ENCODE measurements at regions not wholly inside any gene's neighbourhood (a gene's known extent, or its start where the extent isn't known, plus 50 kb on each side); places are given as distances from the start of the nearest gene placed in this dataset.
A peak's percentile ranks its signal among the peaks of the same experiment; 100 is the strongest.

DNA sequence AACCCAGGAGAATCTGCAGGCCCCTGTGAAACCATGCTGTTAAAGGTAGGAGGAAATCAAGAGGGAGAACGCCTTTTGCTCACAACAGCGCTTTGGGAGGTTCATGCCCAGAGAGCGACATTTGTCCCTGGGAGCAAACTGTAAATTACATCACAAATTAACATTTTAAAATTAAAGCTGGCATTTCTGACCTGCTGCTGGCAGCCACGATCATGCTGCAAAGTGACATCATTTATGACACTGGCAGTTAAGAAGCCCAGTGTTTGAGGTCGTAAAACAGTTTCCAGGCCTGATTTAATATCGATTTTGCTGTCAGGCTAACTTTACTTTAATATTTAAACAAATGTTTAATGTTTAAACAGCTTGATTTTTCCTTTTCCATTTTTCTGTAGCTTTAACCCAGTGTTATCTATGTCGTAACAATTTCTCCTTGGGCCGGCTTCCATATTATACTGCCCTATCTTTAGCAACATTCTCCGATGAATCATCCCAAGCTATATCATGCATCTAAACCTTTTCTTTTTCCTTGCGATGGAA, 86.5 kb upstream of the NPVF start:
- no peak for DNase-seq

DNA sequence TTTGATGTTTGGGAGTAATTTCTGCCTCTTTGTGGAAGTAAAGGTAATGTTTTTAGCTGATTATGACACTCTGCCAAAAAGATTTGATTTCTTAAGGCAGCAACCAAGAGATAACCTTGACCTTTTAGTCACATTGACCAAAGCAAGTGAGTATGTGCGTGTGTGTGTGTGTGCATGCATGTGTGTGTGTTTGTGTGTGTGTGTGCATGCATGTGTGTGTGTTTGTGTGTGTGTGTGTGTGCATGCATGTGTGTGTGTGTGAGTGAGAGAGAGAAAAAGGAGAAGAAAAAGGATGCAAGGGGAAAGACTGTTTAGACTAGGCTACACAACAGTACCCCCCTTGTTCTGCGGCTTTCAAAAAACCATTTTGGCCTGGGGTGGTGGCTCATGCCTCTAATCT, 88.1 kb upstream of the NPVF start:
- DNase-seq = no peak

DNA sequence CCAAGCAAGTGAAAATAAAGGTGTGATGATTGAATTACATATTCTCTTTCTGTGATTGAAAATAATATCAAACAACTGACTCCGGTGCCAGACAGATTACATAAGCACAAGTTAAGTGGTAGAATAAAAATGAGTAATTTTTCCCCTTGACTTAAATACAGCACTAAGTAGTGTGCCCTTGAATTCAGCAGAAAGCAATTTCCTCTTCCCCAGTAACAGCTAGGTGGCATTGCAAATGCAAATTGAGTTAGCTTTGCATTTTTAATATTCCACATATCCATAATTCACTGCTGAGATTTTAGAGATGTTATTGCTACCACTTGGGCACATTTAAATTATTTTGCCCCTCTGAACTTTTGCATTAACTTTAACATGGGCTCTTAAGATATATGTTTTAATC, 89.8 kb upstream of the NPVF start:
- DNase-seq = no peak

DNA sequence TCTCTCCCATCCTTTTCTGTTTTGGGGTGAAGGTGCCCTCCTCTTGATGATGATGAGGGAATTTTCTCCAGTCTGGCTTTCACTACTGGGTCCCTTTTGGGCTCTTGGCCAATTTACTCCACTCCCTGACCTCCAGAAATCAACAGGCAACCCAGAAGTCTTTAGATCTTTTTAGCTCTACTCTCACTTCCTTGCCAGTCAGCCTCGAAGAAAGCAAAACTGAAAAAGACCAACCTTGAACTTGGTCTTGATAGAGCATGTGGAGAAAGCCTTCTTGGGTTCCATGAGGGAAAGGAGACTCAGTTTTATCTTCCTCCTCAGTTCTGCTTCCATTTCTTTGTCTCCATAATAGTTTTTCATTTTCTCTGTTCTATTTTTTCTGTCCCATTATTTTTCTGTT, 91.4 kb upstream of the NPVF start:
- DNase-seq = no peak

DNA sequence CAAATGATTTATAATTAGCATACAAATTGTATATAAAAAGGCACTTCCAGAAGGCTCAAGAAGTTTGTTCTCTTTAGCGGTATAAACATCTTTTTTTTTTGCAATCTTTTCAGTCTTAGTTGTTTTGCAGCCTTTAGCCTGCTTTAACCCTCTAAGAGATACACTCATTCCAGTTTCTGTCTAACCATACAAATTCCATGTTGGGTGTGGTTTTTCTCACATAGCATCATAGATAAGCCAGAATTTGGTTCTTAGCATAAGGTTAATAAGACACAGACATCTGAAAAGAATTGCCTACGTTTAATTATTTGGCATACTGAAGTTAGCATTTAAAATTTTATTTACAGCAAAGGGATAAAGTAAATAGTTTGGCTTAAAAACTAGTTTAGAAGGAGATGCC, 92.5 kb upstream of the NPVF start:
- no peak for DNase-seq

DNA sequence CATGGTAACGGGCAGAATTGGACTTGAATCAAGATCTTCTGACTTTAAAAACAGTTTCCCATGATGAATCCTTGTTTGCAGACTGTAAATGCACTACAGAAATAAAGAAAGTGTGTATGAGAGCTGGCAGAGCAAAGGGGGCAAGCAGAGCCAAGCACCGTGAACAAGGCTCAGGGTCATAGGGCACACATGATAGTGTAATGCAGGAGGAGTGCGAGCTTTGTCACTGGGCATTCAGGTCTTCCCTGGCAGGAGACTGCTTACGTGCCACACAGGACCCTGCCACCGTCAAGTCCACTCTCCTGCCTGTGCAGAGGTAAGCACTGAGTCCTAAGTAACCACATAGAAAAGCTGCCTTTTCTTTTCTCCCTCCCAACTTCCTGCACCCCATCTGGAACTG, 93.1 kb upstream of the NPVF start:
- DNase-seq = no peak

DNA sequence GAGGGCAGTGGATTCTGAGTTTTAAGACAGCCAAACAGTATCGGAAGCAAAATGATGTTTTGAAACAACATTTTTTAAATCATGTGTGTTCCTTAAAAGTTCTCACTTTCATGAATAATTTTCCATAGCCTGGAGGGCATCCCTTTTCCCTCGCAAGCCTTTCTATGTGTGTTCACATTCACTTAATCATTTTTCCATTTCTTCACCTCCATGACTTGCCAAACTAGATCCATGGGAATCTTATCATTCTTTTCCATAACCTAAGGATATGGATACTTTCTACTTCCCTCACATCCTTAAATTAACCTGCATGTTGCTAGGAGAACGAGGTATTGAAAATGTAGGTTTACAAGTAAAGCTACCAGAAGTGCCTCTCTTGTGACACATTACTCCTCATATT, 94.2 kb upstream of the NPVF start:
- DNase-seq = no peak

DNA sequence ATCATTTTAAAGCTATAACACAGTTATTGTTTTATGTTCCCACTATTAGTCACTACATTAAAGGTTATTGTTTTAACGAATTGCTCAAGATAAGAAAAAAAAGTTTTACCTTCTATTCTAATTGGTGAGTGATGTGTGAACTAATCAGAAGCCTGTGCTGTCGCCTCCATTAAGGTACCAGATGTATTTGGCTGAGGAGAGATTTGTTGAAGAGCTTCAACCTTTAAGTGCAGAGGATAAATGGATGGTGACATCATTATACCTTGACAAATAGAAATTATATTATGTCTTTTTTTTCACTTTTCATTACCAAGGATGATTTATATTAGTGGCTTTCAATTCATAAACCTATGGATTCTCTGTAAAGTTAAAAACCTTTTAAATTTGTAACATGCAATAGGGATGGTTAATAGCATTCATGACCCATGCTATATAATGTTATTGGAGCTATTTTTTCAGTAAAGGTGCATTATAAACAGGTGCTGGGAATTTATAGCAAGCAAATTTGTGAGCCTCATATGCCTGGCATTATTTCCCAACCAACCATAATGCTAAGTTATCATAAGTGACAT, 97.0 kb upstream of the NPVF start:
- DNase-seq = no peak

DNA sequence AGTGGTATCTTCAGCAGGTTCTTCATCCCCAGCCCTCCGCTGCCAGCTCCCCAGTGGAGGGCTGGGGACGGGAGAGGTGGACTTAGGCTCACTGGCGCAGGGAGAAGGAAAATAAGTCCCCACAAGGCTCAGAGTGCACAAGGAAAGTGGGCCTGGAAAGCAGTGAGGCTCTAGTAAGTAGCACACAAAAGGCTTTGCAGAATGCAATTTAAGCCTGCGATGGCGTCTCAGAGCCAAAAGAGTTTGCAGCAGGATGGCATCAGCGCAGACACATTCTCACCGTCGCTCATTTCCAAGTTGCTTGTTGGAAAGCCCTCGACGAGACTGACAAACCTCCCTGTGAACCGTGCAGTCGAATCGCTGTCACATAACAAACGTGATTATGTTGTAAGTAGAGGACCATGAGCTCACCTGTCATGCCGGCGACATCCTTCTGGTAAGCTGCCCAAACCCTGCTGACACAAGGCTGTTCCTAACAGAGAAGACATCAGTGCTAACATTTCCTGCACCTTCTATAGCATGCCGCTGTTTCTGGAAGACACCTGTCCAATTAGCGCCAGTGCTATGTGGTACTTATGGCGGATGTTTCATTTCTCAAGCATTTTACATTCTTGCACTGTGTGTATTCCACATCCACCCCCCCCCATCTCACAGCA, 98.3 kb upstream of the NPVF start:
- DNase-seq = no peak

DNA sequence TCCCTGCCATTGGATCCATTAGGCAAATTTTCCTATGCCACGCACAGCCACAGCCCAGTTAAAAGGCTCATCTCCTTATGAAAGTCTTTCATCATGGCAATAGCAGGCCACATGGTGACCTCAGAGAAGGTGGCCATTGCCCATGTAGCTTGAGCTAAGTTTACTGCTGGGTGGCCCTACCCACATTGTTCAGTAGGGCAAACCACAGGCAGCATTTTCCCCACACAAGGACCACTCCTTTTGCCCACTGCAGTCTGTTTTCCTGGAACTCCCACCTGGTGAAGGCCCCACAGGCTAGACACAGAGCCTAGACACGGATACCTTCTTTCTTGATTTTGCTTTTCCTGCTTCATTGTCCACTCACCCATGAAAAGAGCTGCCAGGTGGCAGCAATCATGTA, 101.5 kb upstream of the NPVF start:
- no peak for DNase-seq

DNA sequence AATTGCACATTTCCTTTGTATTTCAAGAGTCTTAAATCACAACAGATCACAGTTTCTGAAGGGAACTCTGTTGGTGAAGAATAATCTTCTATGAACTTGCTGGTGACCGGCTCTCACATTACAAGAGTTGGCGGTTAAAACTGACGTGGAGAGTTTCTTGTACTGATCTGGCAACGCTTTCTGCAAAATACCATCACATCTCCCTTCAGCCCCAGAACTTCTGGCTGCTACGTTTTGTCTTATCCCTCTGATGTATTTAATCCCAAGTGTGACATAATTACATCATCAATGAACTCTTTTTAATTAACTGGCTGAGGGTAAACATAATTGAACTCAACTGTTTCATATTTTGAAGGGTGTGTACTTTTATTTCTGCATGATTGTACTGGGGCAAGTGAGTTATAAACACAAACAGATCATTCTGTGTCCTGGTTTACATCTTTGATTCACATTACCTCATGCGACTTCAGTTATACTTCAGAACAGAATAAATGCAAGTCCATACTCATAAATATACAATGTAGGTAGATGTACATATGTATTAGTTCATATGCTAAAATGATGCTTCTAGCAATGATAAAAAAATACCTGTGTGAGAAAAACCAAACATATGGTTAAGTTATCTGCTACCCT, 105.1 kb upstream of the NPVF start:
- no peak for DNase-seq

DNA sequence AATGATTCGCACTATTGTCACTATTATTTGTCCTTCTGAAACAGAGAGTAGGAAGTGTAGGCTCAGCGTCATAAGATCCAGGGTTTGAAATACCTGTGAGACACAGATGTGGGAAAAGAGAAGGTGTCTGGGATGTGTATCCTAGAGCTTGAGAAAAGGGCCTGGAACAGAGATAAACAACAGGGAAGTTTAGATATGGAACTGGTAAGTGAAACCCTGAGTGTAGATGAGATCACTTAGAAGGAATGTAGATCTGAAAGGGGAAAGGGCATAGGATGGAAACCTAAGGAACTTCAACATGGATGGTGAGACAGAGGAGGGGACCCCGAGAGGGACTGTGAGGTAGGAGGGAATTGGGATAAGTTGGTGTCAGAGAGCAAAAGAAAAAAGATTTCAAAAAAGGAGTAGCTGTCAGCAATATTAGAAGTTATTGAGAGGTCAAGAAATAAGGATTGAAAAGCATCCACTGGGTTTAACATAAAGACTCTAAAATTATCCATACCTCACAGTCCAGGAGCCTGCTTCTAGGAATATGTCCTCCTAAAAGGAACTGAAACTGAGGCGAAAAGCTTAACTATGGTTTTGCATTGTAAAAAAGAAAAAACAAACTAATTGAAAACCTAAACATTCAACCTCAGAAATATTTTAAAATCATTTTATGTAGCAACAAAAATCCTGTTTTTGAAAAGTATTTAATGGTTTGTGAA, 119.2 kb upstream of the NPVF start:
- no peak for DNase-seq

DNA sequence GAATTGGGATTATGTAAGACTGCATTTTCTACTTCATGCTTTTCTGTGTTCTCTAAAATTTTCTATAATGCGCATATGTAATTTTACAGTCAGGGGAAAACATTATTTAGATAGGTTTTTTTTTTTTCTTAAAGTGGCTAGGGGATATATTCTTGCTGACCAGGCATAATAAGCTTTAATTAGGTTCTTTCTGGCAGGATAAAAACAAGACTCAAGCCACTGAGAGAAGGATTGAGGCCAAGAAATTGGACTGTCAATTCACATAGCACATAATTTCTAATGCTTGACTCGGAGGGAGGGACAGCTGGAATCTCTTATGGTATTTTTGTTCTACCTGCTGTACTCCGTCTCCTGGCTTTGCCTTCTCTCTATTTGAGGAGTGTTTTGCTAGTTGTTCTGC, 119.8 kb upstream of the NPVF start:
- no peak for DNase-seq

DNA sequence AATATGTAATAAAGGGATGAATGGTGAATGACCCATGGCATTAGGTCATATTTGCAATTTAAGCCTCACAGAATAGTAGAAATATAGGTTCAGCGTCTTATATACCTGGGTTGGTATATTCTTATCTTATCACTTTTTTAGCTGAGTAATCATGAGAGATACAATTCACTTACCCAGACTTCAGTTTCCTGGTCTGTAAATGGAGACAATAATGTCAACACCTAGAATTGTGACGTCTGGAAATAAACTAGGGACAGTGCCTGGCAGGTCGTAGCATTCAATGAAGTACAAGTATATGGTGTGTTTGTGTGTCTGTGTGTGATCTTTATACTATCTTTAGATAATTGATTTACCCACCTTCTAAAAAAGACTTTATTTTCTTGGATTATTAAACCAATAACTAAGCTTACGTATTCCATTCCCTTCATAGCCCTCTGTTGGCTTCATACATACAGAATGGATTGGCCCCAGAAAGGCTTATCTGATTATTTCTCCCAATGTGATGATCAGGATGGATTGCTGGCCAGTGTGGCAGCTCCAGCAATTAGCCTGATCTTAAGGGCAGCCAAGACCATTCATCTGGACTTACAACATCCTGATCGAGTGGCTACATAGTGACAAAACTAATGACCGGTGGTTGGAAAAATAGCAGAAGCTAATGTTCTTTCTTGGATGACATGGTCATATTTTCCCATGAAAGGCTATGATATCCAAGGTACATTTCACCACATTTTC, 121.2 kb upstream of the NPVF start:
- no peak for DNase-seq

DNA sequence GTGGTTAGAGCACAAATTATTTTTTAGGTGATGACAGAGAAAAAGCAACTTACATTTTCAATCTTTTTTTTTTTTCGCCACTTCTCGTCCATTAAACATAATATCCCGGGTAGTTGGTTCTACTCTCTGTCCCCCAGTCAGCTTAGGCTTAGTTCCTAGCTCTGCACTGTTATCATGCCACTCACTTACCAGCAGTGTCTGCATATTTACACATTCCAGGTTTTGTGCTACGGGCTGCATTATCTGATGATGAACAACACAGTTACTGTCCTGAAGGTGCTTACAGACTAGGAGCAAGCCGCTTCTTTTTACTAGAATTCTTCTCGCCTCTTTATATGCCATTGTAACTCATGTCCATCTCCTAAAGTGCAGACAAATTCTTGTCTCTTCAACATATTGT, 121.8 kb upstream of the NPVF start:
- no peak for DNase-seq

DNA sequence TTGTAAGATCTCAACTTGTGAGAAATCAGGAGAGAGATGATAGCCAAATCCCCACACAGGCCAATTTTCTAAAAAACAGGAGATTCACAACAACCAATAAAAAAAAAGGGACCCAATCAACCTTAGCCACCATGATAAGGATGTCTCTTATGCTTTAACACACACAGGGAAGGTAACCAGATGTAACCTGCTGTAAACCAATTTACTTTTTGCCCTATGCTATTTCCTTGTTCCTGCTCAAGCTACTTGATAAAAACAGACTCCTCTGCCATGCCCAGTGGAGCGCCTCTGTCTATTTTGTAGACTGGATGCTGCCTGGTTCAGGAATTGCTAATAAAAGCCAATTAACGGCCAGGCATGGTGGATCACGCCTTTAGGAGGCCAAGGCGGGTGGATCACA, 123.5 kb upstream of the NPVF start:
- no peak for DNase-seq

DNA sequence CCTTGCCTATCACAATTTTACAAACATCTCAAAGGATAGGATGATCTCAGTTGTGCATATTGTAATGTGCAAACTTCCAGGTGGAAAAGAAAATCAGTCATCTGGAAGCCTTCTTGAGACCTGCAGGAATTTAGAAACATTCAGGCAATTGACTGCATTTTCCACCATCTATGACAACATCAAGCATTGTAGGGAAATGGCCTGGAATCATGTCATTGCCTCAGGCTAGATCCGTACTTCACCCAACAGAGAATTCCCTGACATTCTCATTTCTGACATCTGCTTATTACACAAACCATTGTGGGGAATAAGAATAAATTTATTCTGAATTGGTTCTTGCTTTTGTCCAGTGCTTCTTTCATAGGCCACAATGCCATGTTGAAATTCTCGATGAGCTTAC, 124.9 kb upstream of the NPVF start:
- no peak for DNase-seq

DNA sequence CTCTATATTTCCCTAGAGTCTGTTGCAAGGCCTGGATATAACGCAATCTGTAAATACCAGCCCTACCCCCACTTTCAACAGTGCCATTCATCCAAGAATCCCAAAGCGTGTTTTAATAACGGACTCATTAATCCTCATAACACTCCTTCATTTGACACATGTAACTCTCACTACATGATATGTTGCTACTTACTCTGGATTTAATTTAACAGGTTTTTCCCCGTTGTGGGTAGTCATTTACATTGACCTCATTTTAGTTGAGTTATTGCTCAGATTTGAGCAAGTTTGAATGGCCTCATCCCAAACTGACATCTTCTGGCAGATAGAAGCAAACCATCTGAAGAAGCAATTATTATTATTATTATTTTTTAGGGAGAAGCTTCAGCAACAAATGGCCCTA, 125.4 kb upstream of the NPVF start:
- no peak for DNase-seq

DNA sequence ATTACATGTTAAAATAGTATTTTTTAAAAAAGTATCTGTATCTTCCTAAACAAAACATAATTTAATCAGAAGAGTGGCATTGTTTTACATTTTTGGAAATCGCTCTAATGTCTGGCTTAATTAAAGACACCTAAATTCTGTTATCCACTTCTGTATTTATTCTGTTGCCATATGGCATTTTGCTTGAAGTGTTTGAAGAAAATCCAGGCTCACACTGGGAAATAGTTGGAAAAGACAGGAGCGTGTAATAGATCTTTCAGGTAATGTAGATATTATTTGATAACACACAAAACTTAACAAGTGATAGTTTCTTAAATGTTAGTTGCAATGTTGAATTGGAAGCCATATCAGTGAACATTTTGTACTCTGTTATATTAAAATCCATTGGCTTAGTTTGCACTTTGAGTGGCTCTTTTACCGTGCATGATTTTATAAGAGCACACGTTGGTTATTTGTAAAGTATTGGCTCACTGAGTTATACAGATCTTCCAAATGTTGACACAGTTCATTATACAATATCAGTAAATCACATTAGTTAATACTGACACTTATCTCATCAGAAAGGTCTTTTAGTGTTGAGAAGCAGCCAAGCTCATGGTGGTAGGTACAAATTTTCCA, 128.4 kb upstream of the NPVF start:
- no peak for DNase-seq

DNA sequence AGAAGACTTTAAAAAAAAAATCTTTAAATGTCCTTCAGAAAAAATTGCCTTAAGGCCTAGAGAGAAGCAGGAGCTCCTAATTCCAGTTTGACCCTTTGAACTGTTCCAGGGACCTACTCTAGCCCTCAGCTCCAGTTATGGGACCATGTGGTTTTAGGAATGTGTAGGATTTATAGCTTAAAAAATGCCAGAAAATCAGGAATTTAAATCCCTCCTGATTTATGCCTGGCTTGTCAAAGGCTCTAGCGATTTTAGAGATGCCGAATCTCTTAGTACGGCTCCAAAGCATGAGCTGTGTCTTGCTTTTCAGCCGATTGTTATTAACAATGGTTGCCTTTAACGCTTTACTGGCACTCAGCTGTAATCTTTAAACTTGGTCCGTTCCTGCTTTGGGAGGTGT, 130.6 kb upstream of the NPVF start:
- DNase-seq = peak; percentile 41

DNA sequence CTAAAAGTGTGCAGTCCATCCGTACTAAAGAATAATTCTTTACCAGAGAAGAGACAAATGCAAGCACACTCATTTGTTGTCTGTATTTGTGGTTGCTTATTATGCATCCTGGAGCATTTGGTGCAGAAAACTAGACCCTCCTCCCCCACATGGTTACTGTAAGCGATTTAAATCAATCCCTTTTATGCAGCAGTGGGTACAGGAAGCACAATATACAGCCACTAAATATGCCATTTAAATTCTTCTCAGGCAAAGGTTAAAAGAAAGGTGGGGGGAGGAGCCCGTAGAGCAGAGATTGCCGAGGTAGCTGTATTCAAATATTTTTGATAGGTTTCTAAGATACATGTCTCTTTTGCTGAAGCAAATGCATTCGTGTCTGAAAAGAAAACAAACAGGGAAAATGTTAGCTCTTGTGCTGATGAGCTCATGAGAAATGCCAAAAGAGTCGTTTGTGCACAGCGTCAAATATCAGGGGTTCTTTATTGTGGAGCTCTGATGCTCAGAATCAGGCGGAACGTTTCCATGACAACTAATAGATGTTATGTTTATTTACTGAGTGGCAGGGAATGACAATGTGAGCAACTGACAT, 131.3 kb upstream of the NPVF start:
- DNase-seq = peak; percentile 47
